Upper lobe of left lung (tissue), 4 donors: ENCODE measurements at regions not wholly inside any gene's neighbourhood (a gene's known extent, or its start where the extent isn't known, plus 50 kb on each side); places are given as distances from the start of the nearest gene placed in this dataset.

Experiments
- CTCF ChIP-seq, 6 experiments: fragments of 450-650 bp in 4 of 6; fragments of 200-600 bp in 2 of 6; sonication (generic) in 2 of 6; IDR thresholded peaks; one replicate each; pipeline ENCODE4 v1.5.1; 2016 to 2019; ENCODE audit warnings: antibody characterized with exemption in 6 of 6
- POLR2A ChIP-seq, 4 donors: fragments of 450-650 bp; IDR thresholded peaks; one replicate each; pipeline ENCODE4 v1.5.1; 2016 to 2017; ENCODE audit warnings: antibody characterized with exemption in 4 of 4, mild to moderate bottlenecking in 2 of 4
- POLR2AphosphoS5 ChIP-seq, 2 donors: sonication (generic); formaldehyde crosslinking; IDR thresholded peaks; one replicate each; pipeline ENCODE4 v1.5.1; 2017; ENCODE audit warnings: antibody characterized with exemption in 2 of 2

DNA sequence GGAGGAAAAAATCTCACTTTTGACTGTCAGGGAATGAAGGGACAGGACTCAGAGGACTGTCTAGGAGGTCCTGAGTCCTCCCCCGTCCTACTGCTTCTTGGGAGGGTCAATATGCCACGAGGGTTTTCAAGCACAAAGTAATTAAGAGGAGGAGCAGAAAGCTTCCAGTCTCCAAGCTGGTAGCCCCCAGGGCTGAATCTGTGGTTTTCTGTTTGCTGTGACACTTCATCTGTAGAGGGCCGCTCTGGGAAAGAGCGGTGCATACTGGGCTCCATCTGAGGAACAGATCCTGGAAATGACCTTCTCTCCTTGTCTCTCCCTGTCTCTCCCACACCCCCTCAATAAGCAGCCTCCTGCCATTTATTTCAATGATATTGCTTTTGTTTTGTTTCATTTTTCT is 180.1 kb upstream of the SDK2 start:
- TF ChIP-seq POLR2A (IDR thresholded peaks at IDR 0.05): no peak
- no peak for TF ChIP-seq CTCF (IDR thresholded peaks at IDR 0.05)
- TF ChIP-seq POLR2AphosphoS5 (IDR thresholded peaks at IDR 0.05): no peak
